HG02981 (cell line): ENCODE measurements at regions not wholly inside any gene's neighbourhood (a gene's known extent, or its start where the extent isn't known, plus 50 kb on each side); places are given as distances from the start of the nearest gene placed in this dataset.
"Not testable (repeated sequence)": the region's sequence is repeated elsewhere in the genome, so short reads cannot be mapped to it uniquely, and the experiment has no call there.

Experiments used
- ATAC-seq: cut with Tn5 transposase; IDR thresholded peaks from one replicate; pipeline ENCODE4 v1.9.1; 2021; ENCODE audit warnings: mild to moderate bottlenecking, moderate library complexity; ENCODE audit not compliant: unreplicated experiment

GRCh38 chr5:84791138-84791537, 406.5 kb upstream of the EDIL3 start:
- ATAC-seq = no peak

GRCh38 chr5:84790406-84790805, 405.7 kb upstream of the EDIL3 start:
- ATAC-seq = no peak

DNA sequence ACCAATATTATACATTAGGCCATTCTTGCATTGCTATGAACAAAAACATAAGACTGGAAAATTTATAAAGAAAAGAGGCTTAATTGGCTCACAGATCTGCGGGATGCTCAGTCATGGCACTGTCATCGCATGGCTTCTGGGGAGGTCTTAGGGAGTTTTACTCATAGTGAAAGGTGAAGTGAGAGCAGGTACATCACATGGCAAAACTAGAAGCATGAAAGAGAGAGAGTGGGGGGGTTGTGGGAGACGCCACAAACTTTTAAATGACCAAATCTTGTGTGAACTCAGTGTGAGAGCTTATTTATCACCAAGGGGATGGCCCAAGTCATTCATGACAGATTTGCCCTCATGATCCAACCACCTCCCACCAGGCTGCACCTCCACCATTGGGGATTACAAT, 398.3 kb upstream of the EDIL3 start:
- no peak for ATAC-seq

DNA sequence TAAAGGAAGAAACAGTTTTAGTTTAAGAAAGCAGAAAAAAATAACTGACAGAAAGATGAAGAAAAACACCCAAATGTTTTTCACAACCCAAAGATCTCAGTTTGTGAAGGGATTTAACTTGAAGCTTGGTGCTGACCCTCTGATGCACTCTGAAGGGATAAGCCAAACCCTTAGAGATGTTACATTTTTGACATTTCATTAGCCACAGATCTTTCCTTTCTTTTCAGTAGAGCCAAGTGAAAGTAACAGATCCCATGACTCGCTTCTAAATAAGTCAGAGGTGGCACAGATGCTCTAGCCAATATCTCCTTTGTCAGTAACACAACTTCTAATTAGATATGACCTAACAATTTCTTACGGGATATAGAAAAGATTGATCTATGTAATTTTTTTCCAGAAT, 394.5 kb upstream of the EDIL3 start:
- no peak for ATAC-seq

DNA sequence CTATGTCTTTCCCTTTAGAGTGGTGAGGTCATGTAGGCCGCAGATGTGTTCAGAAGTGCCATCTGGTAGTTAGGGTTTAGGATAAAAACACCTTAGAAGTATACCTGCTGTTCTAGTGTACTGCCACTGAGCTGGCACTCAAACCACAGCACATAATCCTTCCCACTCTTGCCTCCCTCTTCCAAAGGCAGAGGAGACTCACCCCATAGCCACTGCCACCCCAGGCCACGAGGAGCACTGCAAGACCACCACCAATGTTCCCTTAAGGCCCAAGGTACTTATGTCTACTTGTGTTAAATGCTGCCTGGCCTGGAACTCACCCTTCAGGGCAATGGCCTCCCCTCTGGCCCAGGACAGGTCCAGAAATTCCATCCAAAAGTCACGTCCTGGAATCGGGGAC, 379.5 kb upstream of the EDIL3 start:
- ATAC-seq = no peak

GRCh38 chr5:84758008-84758407, 373.3 kb upstream of the EDIL3 start:
- ATAC-seq = no peak

DNA sequence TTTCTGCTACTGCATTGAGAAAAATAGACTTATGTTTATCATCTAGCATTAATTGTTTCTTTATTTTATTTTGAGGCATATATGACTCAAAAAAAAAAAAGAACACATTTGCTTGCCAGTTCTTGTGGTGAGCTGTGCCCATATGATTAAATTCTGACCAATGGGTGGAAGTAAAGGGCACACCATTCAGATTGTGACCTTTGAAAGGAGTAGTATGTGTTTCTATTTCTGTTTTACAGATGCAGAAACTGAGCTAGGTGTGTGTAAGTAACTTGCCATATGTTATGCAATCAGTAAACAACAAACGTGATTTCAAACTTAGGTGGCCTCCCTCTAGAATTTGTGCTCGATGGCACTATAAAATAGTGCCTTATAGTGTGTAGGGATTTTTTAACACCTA, 368.1 kb upstream of the EDIL3 start:
- ATAC-seq = no peak

- no peak for ATAC-seq
These were observed 363.6 kb upstream of the EDIL3 start for GRCh38 chr5:84748313-84748712.

GRCh38 chr5:84746280-84746679, 361.6 kb upstream of the EDIL3 start:
- not testable (repeated sequence) for ATAC-seq

- ATAC-seq = no peak
These were observed 356.4 kb upstream of the EDIL3 start for GRCh38 chr5:84741056-84741455.

DNA sequence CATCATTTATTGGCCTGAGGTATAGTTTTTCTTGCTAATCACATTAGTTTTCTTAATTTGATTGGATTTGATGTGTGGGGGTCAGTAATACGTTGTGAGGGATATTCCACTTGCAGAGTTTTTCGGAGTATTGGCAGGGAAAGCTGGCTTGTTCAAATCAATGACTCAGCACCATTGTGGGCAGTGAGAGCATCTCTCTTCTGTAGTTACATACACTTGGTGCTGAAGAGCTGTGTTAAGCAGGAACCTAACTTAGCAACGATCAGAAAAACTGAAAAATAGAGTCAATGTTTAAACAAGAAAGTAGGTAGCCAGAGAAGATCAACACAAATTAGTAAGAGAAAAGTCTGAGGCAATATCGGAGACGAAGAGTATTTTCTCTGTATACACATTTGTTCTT, 344.6 kb upstream of the EDIL3 start:
- ATAC-seq = no peak

DNA sequence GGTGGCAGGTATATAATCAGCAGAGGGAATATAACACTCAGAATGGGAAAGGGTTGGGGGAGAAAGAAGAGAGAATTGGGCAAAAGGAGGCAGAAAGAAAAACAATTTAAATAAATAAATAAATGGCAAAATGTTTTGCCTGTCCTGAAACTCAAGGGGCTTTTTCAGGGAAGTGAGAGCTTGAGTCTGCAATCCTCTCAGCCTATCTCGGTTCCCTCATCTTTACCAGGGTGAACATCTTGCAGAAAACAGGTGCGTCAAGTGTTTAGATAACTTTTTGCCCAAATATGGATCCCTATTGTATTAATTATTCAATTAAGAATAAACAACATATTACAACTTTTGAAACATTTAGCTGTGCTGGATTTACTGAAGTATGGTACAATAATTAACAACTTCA, 343.0 kb upstream of the EDIL3 start:
- ATAC-seq = no peak

GRCh38 chr5:84725946-84726570, 341.4 kb upstream of the EDIL3 start:
- no peak for ATAC-seq

GRCh38 chr5:84724683-84725082, 340.0 kb upstream of the EDIL3 start:
- ATAC-seq = no peak

DNA sequence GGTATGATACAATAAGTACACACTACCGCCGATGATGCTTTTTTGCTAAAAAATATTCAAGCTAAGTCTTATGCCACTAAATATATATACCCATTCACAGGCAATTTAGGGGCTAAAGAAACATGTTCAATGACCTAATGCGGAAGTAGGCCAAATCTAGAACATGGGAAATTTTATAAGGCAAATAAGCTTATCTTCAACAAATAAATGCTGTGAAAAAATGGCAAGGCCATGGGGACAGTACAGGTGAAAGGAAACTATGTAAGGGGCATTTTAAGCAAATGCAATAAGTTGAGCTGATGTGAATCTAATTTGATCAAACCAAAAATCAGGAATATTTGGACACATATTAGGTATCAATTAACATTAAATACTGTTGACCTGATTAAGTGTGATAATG, 339.5 kb upstream of the EDIL3 start:
- no peak for ATAC-seq

DNA sequence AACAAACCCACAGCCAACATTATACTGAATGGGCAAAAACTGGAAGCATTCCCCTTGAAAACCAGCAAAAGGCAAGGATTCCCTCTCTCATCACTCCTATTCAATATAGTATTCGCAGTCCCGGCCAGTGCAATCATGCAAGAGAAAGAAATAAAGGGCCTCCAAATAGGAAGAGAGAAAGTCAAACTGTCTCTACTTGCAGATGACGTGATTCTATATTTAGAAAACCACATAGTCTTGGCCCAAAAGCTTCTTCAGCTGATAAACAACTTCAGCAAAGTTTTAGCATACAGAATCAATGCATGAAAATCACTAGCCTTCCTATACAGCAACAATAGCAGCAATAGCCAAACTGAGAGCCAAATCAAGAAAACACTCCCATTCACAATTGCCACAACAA, 333.7 kb upstream of the EDIL3 start:
- no peak for ATAC-seq

- no peak for ATAC-seq
These were observed 331.0 kb upstream of the EDIL3 start for GRCh38 chr5:84715686-84716085.

GRCh38 chr5:84715091-84715490, 330.4 kb upstream of the EDIL3 start:
- no peak for ATAC-seq

DNA sequence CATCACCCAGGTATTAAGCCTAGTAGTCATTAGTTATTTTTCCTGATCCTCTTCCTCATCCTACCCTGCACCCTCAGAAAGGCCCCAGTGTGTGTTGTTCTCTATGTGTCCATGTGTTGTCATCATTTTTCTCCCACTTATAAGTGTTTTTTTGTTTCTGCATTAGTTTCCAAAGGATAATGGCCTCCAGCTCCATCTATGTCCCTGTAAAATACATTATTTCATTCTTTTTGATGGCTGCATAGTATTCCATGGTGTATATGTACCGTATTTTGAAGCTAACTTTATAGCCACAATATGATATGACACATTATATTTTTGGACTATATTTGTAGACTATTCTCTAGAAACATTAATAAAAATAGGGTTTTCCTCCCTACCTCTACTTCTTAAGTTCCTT, 324.4 kb upstream of the EDIL3 start:
- no peak for ATAC-seq

DNA sequence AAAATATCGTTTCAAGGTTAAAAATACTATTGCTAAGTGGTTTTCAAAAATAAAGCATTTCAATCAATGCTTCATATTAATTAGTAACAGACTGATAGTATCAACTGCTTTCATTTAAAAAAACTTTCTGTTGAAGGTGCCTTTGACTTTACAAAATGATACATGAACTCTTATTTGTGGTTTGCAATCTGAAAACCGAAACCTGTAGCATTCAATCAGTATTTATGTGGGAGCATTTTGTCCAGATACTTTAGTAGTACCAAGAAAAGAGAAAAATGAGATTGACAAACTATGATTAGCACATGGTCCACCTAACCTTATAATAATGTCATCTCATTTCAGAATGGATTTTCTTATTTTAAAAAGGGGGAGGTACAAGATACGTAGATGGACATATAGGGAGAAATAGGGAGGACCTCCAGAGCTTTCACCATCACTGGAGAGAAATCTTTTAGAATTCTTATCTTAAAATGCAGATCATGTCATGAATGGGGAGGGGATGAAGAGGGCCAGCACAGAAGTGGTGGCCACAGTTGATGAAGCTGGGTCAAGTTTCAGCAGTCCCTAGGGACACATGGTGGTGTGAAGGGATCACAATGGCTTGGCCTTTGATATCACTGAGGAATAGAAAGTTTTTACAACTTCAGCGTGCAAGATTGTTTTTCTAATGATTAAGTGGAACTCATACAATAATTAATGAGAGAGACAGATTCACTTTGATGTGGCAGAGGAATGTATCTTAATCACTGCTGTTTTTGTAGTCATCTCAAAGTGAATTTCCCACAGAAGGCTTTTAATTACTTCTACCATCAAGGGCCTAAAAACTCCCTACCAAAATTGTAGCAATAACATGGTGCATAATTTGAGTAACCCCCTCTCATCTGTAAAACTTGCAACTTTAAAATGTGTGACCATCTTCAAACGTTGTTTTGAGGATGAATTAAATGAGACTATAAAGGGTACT, 322.3 kb upstream of the EDIL3 start:
- peak; percentile 59 for ATAC-seq

DNA sequence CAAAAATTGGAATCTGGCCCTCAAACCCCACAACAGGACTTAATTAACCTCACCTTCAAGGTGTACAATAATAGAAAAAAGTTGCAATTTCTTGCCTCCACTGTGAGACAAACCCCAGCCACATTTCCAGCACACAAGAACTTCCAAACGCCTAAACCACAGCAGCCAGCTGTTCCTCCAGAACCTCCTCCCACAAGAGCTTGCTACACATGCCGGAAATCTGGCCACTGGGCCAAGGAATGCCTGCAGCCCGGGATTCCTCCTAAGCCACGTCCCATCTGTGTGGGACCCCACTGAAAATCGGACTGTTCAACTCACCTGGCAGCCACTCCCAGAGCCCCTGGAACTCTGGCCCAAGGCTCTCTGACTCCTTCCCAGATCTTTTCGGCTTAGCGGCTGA, 315.9 kb upstream of the EDIL3 start:
- not testable (repeated sequence) for ATAC-seq

- ATAC-seq = no peak
These were observed 312.0 kb upstream of the EDIL3 start for GRCh38 chr5:84696651-84697050.
